ENCODE measurements at regions not wholly inside any gene's neighbourhood (a gene's known extent, or its start where the extent isn't known, plus 50 kb on each side); places are given as distances from the start of the nearest gene placed in this dataset.
"Not testable (repeated sequence)": the region's sequence is repeated elsewhere in the genome, so short reads cannot be mapped to it uniquely, and the experiment has no call there.

DNA sequence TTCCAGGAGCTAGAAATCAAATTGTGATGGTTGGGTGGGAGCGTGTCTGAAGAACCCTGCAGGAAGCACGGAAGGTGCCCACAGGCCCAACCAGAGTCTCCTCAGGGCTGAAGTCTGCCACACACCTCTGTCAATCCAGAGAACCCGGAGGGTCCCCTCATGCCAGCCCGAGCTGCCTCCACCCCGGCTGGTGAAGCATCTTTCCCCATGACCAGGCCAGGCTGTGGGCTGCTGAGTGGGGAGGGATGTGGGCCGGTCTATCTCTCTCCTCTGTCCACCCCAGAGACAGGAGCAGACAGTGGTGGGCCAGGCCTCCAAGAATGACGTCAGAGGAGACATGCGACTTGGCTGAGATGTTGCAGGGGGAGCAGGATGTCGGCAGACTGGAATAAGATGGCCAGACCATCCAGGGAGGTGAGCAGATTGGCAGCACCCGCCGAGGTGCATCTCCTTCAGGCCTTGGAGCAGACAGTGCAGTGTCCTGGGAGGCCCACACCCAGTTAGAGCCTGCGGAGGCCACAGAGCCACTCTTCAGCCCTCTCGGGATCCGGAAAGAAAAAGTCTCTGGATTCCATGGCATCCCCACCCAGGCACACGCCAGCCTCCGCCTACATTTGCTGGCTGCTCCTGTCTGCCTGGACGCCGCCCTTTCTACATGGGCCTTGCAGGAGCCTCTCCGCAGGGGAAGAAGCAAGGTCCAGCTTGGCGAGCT is 1524.9 kb downstream of the BRD1 start:
- no peak for DNase-seq

DNA sequence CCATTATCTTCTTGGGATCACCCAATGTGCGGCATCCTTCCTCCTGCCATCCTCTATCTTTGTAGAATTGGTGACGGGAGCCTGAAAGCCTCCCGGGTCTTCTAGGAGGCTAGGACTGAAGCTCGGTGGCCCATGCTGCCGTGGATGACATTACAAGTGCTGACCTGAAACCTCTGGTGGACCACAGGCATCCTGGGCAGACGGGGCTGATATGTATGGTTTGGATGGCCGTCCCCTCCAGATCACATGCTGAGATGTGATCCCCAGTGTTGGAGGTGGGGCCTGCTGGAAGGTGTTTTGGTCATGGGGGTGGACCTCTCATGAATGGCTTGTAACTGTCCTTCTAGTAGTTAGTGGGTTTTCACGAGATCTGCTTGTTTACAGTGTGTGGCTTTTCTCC is 1525.8 kb downstream of the BRD1 start:
- no peak for DNase-seq

DNA sequence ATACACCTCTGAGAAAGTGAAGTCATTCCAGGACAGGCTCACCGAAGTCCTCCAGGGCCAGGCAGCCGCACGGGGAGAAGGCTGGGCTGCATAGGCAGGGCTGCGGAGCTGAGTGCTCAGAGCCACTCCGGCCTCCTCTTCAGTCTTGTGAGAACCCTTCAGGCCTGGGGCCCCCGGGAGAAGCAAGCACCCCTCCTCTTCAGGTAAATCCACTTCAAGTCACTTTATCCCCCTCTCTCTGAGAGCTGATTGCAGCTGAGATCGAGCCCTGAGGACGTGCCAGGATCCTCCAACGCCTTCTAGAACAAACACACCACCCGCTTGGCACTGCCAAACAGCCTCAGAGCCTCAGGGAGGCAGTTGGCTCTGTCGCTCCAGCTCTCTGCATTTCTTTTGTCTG is 1526.3 kb downstream of the BRD1 start:
- no peak for DNase-seq

- no peak for DNase-seq
Observed at GRCh38 chr22:48300877-48301276, 1526.8 kb downstream of the BRD1 start.

DNA sequence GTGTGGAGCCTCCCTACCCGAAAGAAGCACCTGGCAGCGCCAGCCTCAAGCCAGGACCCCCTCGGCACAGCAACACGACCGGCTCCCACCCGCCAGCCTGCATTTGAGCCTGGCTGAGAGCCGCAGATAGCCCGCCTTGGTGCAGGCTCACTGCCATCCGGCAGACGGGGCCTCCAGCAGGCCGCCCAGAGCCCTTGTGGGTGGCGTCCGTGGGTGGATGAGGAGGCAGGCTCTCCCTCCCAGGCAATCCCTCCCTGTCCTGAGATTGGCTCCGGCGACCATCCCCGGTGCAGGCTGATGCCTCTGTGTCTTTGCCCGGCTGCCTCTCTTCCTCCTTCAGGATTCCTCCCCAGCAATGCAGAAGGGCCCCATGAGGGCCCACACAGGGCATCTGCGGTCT is 1527.9 kb downstream of the BRD1 start:
- DNase-seq = no peak

- no peak for DNase-seq
Observed at GRCh38 chr22:48299124-48299523, 1528.5 kb downstream of the BRD1 start.

DNA sequence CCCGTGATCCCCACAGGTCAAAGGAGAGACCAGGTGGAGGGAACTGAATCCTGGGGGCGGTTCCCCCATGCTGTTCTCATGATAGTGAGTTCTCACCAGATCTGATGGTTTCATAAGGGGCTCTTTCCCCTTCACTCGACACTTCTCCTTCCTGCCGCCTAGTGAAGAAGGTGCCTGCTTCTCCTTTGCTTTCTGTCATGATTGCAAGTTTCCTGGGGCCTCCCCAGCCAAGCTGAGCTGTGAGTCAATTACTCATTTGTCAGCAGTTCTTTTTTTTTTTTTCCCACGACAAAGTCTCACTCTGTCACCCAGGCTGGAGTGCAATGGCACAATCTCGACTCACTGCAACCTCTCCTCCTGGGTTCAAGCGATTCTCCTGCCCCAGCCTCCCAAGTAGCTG is 1530.4 kb downstream of the BRD1 start:
- no peak for DNase-seq

DNA sequence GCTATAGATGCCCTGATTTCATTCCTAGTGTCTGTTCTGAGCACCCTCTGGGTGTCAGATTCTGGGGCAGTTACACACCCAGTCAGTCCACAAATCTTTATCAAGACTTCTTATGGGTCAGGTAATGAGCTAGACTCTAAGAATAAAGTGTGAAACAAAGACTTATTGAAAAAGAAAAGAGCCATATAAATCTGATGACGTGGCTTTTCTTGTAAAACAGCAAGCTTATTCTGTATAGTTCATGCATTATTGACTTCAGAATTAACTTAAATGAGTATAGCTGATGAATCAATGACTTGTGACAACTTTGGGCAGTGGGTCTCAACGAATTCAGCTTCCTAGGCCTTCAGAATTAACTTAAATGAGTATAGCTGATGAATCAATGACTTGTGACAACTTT is 1527.5 kb downstream of the TBC1D22A start:
- not testable (repeated sequence) for DNase-seq

GRCh38 chr22:48288376-48288940 is 1526.0 kb downstream of the TBC1D22A start:
- no peak for DNase-seq

DNA sequence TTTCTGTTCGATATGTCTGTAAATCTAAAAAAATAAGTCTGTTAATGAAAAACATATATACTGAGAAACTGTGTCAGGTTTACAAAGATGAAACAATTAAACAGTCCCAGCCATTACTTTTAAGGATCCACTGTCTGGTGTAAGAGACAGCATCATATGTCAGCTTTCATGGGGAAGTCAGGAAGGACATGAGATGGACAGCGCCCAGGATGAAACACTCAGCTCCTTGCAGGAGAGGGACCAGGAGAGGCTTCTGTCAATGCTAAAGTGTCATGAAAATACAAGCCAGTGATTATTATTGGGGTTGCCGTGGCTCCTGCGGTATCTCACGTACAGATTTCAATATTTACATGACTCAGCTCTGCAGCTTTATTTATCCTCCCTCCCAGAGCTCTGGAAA is 1524.6 kb downstream of the TBC1D22A start:
- no peak for DNase-seq

DNA sequence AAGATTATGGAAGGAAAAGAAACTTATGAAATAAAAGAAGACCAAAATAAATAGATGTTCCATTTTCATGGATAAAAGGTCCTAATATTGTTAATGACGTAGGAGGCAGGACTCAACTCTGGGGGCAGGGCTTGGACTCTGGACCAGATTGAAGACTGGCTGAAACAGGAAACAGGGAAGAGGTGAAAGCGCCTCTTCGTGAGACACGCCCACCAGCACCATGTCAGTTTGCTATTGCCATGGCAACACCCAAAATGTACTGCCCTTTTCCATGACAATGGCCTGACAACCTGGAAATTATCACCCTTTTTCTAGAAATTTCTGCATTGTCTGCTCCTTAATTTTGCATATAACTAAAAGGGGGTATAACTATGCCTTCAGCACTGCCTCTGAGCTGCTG is 1522.2 kb downstream of the TBC1D22A start:
- no peak for DNase-seq

- DNase-seq = no peak
Observed at GRCh38 chr22:48282804-48283203, 1520.4 kb downstream of the TBC1D22A start.

GRCh38 chr22:48279461-48279756 is 1517.0 kb downstream of the TBC1D22A start:
- DNase-seq = no peak

DNA sequence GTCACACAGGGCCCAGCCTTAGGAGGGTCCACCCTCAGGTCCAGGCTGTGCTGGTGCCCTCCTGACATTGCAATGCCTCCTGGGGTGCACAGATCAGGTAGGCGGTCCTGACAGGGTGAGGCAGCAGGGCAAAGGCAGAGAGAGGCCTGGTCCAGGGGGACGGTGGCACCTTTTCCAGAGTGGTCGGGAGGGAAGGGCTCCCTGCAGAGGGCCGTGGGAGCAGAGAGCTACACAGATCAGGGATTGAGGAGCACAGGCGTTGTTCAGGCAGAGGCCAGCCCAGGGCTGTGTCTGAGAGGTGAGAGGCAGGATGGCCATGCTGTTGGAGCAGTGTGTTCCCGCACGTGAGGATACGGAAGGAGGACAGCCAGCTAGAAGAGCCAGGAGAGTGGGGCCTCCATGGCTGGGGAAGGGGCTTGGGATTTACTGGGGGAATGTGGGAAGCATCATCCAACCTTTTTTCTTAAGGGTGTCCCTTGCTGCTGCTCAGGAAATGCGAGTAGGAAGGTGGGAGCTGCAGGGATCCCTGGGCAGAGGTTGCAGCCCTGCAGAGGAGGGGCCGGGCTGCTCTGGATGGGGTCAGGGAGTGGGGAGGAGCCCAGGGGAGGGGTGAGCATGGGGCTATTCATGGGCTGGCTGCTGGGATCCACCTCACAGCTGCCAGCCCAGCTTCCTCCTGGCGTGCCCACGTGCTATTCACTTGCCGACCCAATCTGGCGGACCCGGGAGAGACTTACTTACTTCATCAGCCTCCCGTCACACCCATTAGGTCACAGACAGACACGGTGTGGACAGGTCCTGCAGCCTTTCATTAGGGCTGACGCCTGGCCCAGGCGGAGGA is 1516.4 kb downstream of the TBC1D22A start:
- DNase-seq = no peak

- no peak for DNase-seq
Observed at GRCh38 chr22:48277868-48278581, 1515.6 kb downstream of the TBC1D22A start.

DNA sequence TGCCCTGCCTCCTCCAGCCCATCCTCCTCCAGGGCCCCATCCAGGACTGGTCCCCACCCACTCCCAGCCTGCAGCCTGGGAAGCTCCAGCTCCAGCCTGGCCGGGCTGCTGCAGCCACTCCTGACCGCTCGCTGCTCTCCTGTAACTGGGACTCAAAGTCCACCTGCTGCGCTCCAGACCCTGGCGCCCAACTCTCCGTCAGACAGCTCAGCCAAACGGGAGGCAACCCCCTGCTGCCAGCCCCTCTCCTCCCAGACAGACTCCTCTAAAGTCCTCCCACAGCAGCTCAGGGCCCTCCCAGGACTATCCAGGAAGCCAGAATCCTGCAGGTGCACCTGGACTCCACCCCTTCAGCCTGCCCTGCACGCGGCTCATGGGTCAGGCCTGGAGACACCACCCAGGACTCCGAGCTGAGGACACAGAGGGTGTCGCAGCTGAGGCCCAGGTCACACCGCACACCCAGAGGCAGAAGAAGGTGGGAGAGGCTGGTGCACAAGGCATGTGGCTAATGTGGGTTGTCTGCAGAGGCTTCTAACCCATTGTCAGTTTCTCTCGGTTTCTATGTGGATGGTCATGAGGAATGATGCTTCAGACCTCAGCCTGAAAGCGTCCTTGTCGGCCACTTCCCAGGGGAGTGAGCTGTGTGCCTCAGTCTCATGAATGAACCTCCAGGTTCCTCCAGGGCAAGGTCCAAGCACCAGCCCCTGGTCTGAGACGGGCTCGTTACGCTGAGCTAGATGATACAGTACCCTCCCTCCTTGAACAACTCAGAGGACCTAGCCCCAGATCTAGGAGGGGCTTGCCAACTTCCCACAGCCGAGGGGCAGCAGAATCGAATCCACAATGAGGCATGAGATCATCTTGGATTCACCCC is 1514.8 kb downstream of the TBC1D22A start:
- no peak for DNase-seq

DNA sequence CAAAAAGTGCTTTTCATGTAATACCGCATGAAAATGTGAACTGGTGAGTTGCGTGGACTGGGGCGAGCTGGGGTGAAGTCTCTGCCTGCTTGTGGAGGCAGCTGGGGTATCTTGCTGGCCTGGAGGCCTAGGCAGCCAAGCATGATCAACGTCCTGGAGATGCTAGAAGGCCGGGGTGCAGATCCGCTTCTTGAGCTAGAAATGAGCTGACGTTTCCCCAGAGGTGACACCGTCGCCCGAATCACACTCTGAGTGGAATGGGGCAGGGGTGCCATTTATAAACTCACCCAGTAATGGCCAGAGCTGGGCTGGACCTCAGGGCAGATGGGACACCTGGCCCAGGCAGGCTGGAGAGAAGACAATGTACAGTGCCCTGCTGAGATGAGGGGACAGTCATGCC is 1513.0 kb downstream of the TBC1D22A start:
- no peak for DNase-seq

DNA sequence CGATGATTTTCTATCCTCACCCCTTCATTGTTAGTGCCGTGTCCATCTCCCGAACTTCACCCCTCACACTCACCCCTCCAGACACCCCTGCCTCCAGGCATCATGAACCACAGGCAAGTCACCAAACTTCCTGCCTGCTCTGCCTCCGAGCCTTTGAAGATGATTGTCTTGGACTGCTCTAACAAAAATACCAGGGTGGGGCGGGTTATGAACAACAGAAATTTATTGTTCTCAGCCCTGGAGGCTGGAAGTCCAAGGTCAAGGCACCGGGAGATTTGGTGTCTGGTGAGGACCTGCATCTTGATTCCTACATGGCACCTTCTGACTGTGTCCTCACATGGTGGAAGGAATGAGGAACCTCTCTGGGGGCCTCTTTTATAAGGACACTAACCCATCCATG is 1508.3 kb downstream of the TBC1D22A start:
- no peak for DNase-seq

DNA sequence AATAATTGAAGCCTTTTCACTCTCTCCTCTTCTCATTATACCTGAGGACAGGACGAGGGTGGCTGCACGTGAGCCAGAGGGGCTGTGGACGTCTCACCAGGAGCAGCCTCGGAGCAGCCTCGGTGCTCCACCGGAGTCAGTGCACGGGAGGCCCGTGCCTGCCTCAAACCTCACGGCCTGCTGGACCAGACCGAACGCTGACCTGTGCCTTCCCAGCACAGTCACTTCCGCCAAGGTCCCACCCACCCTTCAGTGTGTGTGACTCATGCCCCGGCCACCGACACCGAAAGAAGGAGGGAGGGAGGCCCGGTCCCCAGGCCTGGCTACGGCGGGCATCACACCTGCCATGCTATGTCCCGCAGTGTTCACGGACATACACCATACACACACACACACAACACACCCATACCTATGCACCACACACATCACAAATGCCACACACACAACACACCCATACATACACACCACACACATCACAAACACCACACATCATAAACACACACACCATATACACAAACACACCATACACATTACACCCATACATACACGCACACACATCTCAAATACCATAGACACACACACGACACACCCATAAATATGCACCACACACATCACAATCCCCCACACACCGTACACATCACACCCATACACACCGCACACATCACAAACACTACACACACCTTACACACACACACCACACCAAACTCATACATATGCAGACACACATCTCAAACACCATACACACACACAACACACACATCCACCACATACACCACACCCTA is 1506.5 kb downstream of the TBC1D22A start:
- no peak for DNase-seq

GRCh38 chr22:48268293-48268692 is 1505.8 kb downstream of the TBC1D22A start:
- DNase-seq = no peak

GRCh38 chr22:48267681-48268080 is 1505.2 kb downstream of the TBC1D22A start:
- no peak for DNase-seq
